NB4 (cell line): ENCODE measurements at regions not wholly inside any gene's neighbourhood (a gene's known extent, or its start where the extent isn't known, plus 50 kb on each side); places are given as distances from the start of the nearest gene placed in this dataset.

ENCODE experiments used
- DNase-seq: peaks from one replicate; pipeline ENCODE4 v3.0.0; 2010; ENCODE audit warnings: low read depth
- H3K4me3 ChIP-seq: one replicate; pipeline ENCODE4 v1.5.1; 2011; ENCODE audit warnings: mild to moderate bottlenecking, low read depth, low read length, moderate library complexity
- MYC ChIP-seq: IDR thresholded peaks from 2 replicates; pipeline ENCODE4 v1.6.1; 2011; ENCODE audit warnings: low read depth, low read length
- POLR2A ChIP-seq: IDR thresholded peaks from 2 replicates; pipeline ENCODE4 v1.6.1; 2011; ENCODE audit warnings: mild to moderate bottlenecking; ENCODE audit not compliant: insufficient read length; ENCODE audit errors: extremely low read depth
- TF ChIP-seq, protein P1 (sequence below): IDR thresholded peaks from one replicate; pipeline ENCODE4 v1.5.1; 2012; ENCODE audit warnings: low read depth, low read length
- TF ChIP-seq, protein P2 (sequence below): IDR thresholded peaks from 2 replicates; pipeline ENCODE4 v1.6.1; 2011; ENCODE audit warnings: low read depth, low read length

DNA sequence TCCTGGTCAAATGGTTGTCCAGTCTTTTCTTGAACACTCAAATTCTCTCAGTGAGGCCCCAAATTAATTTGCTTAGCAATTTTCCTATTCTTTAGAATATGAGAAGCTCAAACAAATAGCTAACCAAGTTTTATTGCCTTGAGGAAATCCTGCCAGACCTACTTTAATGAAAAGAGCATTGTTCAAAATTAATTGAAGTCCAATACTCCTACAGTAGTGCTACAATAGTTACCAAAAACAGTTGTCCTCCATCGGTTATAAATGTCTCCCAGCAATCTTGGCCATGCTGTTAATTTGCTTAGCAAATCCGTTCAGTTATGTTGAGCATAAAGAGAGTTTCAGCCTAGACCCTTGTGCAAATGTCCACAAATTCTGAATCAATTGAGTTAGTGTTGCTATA is 112.9 kb downstream of the MAB21L3 start:
- H3K4me3 ChIP-seq: no peak overlapping the region
- DNase-seq: no peak
- TF ChIP-seq, protein P1, sequence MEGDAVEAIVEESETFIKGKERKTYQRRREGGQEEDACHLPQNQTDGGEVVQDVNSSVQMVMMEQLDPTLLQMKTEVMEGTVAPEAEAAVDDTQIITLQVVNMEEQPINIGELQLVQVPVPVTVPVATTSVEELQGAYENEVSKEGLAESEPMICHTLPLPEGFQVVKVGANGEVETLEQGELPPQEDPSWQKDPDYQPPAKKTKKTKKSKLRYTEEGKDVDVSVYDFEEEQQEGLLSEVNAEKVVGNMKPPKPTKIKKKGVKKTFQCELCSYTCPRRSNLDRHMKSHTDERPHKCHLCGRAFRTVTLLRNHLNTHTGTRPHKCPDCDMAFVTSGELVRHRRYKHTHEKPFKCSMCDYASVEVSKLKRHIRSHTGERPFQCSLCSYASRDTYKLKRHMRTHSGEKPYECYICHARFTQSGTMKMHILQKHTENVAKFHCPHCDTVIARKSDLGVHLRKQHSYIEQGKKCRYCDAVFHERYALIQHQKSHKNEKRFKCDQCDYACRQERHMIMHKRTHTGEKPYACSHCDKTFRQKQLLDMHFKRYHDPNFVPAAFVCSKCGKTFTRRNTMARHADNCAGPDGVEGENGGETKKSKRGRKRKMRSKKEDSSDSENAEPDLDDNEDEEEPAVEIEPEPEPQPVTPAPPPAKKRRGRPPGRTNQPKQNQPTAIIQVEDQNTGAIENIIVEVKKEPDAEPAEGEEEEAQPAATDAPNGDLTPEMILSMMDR: no peak
- TF ChIP-seq, protein P2, sequence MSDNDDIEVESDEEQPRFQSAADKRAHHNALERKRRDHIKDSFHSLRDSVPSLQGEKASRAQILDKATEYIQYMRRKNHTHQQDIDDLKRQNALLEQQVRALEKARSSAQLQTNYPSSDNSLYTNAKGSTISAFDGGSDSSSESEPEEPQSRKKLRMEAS: no peak
- no peak for TF ChIP-seq POLR2A
- no peak for TF ChIP-seq MYC

DNA sequence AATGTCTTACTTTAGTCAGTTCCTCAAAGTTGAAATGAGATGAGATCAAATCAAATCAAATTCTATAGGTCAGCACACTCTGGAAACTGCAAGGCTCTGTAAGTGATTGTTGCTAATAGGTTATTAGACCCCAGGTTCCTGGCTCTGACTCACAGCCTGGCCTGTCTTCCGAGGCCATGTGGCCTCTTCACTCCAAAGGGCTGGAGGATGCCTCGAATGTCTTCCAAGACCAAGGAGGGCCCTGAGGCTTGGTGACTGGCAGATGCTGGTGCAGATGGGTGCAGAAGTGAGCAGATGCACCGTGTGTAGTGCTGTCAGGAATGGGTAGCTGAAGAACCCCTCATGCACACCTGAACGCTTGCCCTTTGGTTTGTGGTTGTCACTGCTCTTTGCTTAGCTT is 113.4 kb downstream of the MAB21L3 start:
- TF ChIP-seq, protein P2: no peak
- TF ChIP-seq, protein P1: no peak
- TF ChIP-seq POLR2A: no peak
- no peak for TF ChIP-seq MYC
- no peak overlapping the region for H3K4me3 ChIP-seq
- no peak for DNase-seq

DNA sequence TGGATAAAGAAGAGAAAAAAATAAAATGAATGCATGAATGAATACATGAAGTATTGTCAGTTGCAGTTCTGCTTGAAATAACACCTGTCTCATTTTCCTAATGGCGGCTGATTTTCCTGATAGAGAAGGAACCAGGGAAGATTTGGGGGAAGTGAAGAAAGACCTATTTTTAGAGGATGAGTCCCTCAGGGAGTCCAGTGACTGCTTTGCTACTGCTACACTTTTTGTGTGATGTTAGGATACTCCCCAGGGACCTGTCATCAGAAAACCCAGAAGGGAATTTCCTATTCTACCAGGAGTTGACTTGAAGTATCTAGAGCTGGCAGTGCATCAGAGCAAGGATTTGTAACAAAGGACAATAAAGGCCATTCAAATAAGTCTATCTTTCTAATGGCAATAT is 114.8 kb downstream of the MAB21L3 start:
- no peak overlapping the region for H3K4me3 ChIP-seq
- DNase-seq: no peak
- TF ChIP-seq POLR2A: no peak
- TF ChIP-seq, protein P1: no peak
- TF ChIP-seq, protein P2: no peak

DNA sequence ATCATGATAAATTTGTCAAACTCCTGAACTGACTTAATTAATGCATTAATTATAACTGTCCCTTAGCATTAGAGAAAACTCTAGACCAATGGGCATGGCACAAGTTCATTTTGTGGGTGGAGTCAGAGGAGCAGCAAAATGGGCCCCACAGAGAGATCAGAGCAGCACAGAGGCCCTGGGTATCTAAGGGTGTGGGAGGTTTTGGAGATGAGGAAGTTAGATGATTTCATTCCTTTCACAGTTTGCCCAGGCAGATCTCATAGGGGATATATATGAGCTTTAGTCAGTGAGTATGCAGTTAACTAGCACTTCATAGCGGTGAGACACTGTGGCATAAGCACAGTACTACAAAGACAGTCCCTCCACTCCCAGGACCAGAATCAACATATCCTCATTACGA is 117.3 kb downstream of the MAB21L3 start:
- no peak overlapping the region for H3K4me3 ChIP-seq
- TF ChIP-seq, protein P2: no peak
- TF ChIP-seq POLR2A: no peak
- TF ChIP-seq, protein P1: no peak
- no peak for TF ChIP-seq MYC
- peak; percentile 53 for DNase-seq

DNA sequence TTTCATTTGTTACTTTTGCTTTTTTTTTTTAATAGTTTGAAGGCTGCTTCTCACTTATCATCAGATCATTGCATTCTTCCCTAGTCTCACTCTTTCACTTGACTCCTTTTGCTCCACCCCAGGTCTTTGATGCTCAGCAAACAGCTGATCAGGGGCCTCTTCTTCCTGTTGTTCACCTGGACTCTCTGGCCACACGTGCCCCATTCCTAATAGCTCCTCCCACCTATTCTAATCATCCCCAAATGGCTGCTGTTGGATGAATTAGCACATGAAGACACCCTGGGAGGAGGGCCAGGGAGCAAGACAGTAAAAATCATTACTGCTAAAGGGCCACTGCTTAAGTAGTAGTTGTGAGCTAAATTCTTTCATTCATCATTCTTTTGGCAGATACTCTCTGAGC is 119.5 kb downstream of the MAB21L3 start:
- TF ChIP-seq MYC: no peak
- TF ChIP-seq POLR2A: no peak
- TF ChIP-seq, protein P1: no peak
- TF ChIP-seq, protein P2: no peak
- no peak for DNase-seq

DNA sequence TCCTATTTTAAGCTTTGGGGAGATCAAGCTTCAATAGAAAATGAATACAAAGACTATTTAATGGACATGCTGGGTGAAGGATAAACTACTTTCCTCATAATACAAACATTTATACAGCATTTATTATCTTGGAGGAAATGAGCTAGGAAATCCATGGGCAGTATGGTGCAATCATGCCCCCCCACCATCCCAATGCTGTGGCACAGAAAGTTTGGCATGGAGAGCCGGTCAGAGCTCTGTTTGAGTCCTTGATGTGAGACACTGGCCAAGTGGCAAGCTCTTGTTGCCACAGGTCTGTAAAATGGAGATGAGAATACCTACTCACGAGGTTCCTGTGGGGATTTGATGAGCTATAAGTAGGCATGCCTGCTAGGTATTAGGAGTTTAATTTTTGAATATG is 120.6 kb downstream of the MAB21L3 start:
- H3K4me3 ChIP-seq: no peak overlapping the region
- TF ChIP-seq POLR2A (no peak), MYC (no peak)
- TF ChIP-seq, protein P1: no peak
- TF ChIP-seq, protein P2: no peak

More for the DNA sequence above, 119.5 kb downstream of the MAB21L3 start:
- no peak overlapping the region for H3K4me3 ChIP-seq

More for the DNA sequence above, 120.6 kb downstream of the MAB21L3 start:
- no peak for DNase-seq
